ENCODE measurements at regions not wholly inside any gene's neighbourhood (a gene's known extent, or its start where the extent isn't known, plus 50 kb on each side); places are given as distances from the start of the nearest gene placed in this dataset.

DNA sequence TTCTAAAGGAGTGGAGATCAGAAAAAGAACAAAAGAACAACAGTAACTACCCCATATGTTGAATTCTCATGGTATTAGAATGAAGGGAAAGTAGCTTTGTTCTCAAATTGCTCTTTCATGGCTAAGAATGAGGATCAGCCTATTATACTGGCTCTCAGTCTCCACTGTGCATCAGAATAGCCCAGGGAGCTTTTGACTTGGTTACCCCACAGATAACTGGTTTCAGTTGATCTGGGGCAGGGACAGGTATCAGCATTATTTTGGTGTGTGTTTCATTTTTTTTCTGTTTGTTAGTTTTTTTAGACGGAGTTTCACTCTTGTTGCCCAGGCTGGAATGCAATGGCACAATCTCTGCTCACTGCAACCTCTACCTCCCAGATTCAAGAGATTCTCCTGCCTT lies 311.7 kb upstream of the TLE3 start:
- TF ChIP-seq CEBPB (IDR thresholded peaks at IDR 0.05) (no peak), FOXM1 (IDR thresholded peaks at IDR 0.05; ENCODE audit: borderline replicate concordance, low read depth) (no peak), EP300 (IDR thresholded peaks at IDR 0.05; ENCODE audit: borderline replicate concordance) (no peak), REST (IDR thresholded peaks at IDR 0.05; ENCODE audit: low read depth) (no peak), EGR1 (IDR thresholded peaks at IDR 0.05) (no peak), TAF1 (IDR thresholded peaks at IDR 0.05; ENCODE audit: low read depth) (no peak), YY1 (IDR thresholded peaks at IDR 0.05; ENCODE audit: low read depth) (no peak)

Data from Ishikawa (cell line).